ENCODE measurements at regions not wholly inside any gene's neighbourhood (a gene's known extent, or its start where the extent isn't known, plus 50 kb on each side); places are given as distances from the start of the nearest gene placed in this dataset.

- no peak for TF ChIP-seq CTCF (IDR thresholded peaks at IDR 0.05; ENCODE audit: low read depth, low read length)
- in situ Hi-C loops (cut with HindIII; ENCODE audit: low sequenced_read_pairs), result no loop called here
- DNase-seq (ENCODE audit: low read depth, low spot score), result peak; percentile 97
- H3K4me3 ChIP-seq (ENCODE audit: low read depth, low read length), result no peak overlapping the region
Observed at GRCh38 chr2:226115102-226115831, 684.4 kb downstream of the IRS1 start.

GRCh38 chr2:226114436-226114835, 685.2 kb downstream of the IRS1 start:
- H3K4me3 ChIP-seq (ENCODE audit: low read depth, low read length), result no peak overlapping the region
- DNase-seq (ENCODE audit: low read depth, low spot score), result peak; percentile 22
- TF ChIP-seq CTCF (IDR thresholded peaks at IDR 0.05; ENCODE audit: low read depth, low read length), result no peak
- in situ Hi-C loops (cut with HindIII; ENCODE audit: low sequenced_read_pairs), result no loop called here

GRCh38 chr2:226098861-226099745, 699.6 kb downstream of the NYAP2 start:
- no peak for DNase-seq (ENCODE audit: low read depth, low spot score)
- no peak for TF ChIP-seq CTCF (IDR thresholded peaks at IDR 0.05; ENCODE audit: low read depth, low read length)
- in situ Hi-C loops (cut with HindIII; ENCODE audit: low sequenced_read_pairs), result no loop called here
- no peak overlapping the region for H3K4me3 ChIP-seq (ENCODE audit: low read depth, low read length)

- no peak for DNase-seq (ENCODE audit: low read depth, low spot score)
- no peak for TF ChIP-seq CTCF (IDR thresholded peaks at IDR 0.05; ENCODE audit: low read depth, low read length)
- in situ Hi-C loops (cut with HindIII; ENCODE audit: low sequenced_read_pairs), result no loop called here
- no peak overlapping the region for H3K4me3 ChIP-seq (ENCODE audit: low read depth, low read length)
Observed at GRCh38 chr2:226095058-226095457, 695.5 kb downstream of the NYAP2 start.

- DNase-seq (ENCODE audit: low read depth, low spot score), result no peak
- in situ Hi-C loops (cut with HindIII; ENCODE audit: low sequenced_read_pairs), result no loop called here
- H3K4me3 ChIP-seq (ENCODE audit: low read depth, low read length), result no peak overlapping the region
Observed at GRCh38 chr2:226093364-226093763, 693.9 kb downstream of the NYAP2 start.

GRCh38 chr2:226088366-226088674, 688.8 kb downstream of the NYAP2 start:
- TF ChIP-seq CTCF (IDR thresholded peaks at IDR 0.05; ENCODE audit: low read depth, low read length), result no peak
- H3K4me3 ChIP-seq (ENCODE audit: low read depth, low read length), result no peak overlapping the region
- in situ Hi-C loops (cut with HindIII; ENCODE audit: low sequenced_read_pairs), result no loop called here
- no peak for DNase-seq (ENCODE audit: low read depth, low spot score)

More at GRCh38 chr2:226093364-226093763, 693.9 kb downstream of the NYAP2 start:
- no peak for TF ChIP-seq CTCF (IDR thresholded peaks at IDR 0.05; ENCODE audit: low read depth, low read length)
